Endodermal cell (in vitro differentiated cells): ENCODE measurements at regions not wholly inside any gene's neighbourhood (a gene's known extent, or its start where the extent isn't known, plus 50 kb on each side); places are given as distances from the start of the nearest gene placed in this dataset.

Experiments
- DNase-seq: peaks from one replicate; pipeline ENCODE4 v3.0.0-alpha.2; 2017
- H3K27ac ChIP-seq: 2 replicates; pipeline ENCODE4 v1.5.1; 2013; ENCODE audit warnings: mild to moderate bottlenecking, low read depth, low read length, moderate library complexity
- H3K27me3 ChIP-seq: 2 replicates; pipeline ENCODE4 v1.6.1; 2013; ENCODE audit warnings: mild to moderate bottlenecking, low read length, moderate library complexity; ENCODE audit not compliant: insufficient read depth, control insufficient read depth, poor library complexity, severe bottlenecking
- H3K36me3 ChIP-seq: 2 replicates; pipeline ENCODE4 v1.7.0; 2013; ENCODE audit warnings: mild to moderate bottlenecking, low read length, moderate library complexity; ENCODE audit not compliant: control insufficient read depth, insufficient read depth
- H3K4me1 ChIP-seq: one replicate; pipeline ENCODE4 v1.7.0; 2013; ENCODE audit warnings: low read length; ENCODE audit not compliant: control insufficient read depth, insufficient read depth
- H3K4me3 ChIP-seq: 2 replicates; pipeline ENCODE4 v1.5.1; 2013; ENCODE audit warnings: mild to moderate bottlenecking, low read length, moderate library complexity
- H3K9ac ChIP-seq: 2 replicates; pipeline ENCODE4 v1.6.1; 2013; ENCODE audit warnings: mild to moderate bottlenecking, low read length, moderate library complexity; ENCODE audit not compliant: poor library complexity, severe bottlenecking; ENCODE audit errors: extremely low read depth
- H3K9me3 ChIP-seq: 2 replicates; pipeline ENCODE4 v1.6.1; 2013; ENCODE audit warnings: mild to moderate bottlenecking, low read length, moderate library complexity; ENCODE audit not compliant: control insufficient read depth
- H3K27ac Mint-ChIP-seq: 2 replicates; pipeline ENCODE4 v1.8.0; 2020; ENCODE audit warnings: mixed read lengths
- H3K27me3 Mint-ChIP-seq: 2 replicates; pipeline ENCODE4 v1.8.0; 2021; ENCODE audit warnings: mild to moderate bottlenecking, mixed read lengths; ENCODE audit not compliant: insufficient read depth
- H3K36me3 Mint-ChIP-seq: 2 replicates; pipeline ENCODE4 v1.8.0; 2020; ENCODE audit warnings: low read depth, mixed read lengths
- H3K4me1 Mint-ChIP-seq: 2 replicates; pipeline ENCODE4 v1.8.0; 2020; ENCODE audit warnings: mixed read lengths
- H3K4me3 Mint-ChIP-seq: 2 replicates; pipeline ENCODE4 v1.8.0; 2020; ENCODE audit warnings: mild to moderate bottlenecking, moderate library complexity, mixed read lengths
- H3K9me3 Mint-ChIP-seq: 2 replicates; pipeline ENCODE4 v1.8.0; 2020; ENCODE audit warnings: mild to moderate bottlenecking, mixed read lengths
- CTCF ChIP-seq: fragments of 200-600 bp; sonication (generic); conservative IDR thresholded peaks from 2 replicates; pipeline ENCODE4 v1.5.0; 2021; ENCODE audit warnings: antibody characterized with exemption, mild to moderate bottlenecking
- WGBS, 2 experiments: methylation state at CpG; one replicate each; pipeline versions ENCODE4 v1.1.5 to v1.1.7; 2013; ENCODE audit warnings: missing lambda C conversion rate in 2 of 2, mixed read lengths in 1 of 2; ENCODE audit not compliant: insufficient coverage in 1 of 2, insufficient read length in 1 of 2; 5-methylcytosine and 5-hydroxymethylcytosine counted together

GRCh38 chr12:61523276-61523992, 736.8 kb upstream of the USP15 start:
- Histone ChIP-seq H3K27ac (no peak overlapping the region), H3K27me3 (no peaks in the 10 kb centered on the region), H3K9ac (no peak overlapping the region), H3K4me3 (no peak overlapping the region), H3K9me3 (no peaks in the 10 kb centered on the region), H3K36me3 (no peaks in the 10 kb centered on the region), H3K4me1 (no peaks in the 10 kb centered on the region)
- H3K4me3 Mint-ChIP-seq, result no peak overlapping the region
- no peaks in the 10 kb centered on the region for H3K36me3 Mint-ChIP-seq
- H3K27ac Mint-ChIP-seq, result no peak overlapping the region
- DNase-seq, result no peak
- no peaks in the 10 kb centered on the region for H3K9me3 Mint-ChIP-seq
- H3K4me1 Mint-ChIP-seq, result no peaks in the 10 kb centered on the region
- no peak for TF ChIP-seq CTCF
- no peaks in the 10 kb centered on the region for H3K27me3 Mint-ChIP-seq
- 82 to 92% methylated on average over 3 of the region's 3 CpGs for WGBS, 2 experiments

GRCh38 chr12:61524851-61525250, 735.4 kb upstream of the USP15 start:
- Histone ChIP-seq H3K27me3 (no peaks in the 10 kb centered on the region), H3K9ac (no peak overlapping the region), H3K27ac (no peak overlapping the region), H3K4me1 (no peaks in the 10 kb centered on the region), H3K36me3 (no peaks in the 10 kb centered on the region), H3K9me3 (no peaks in the 10 kb centered on the region), H3K4me3 (no peak overlapping the region)
- H3K27me3 Mint-ChIP-seq, result no peaks in the 10 kb centered on the region
- 86% methylated on average over 2 of the region's 2 CpGs; no CpG with 5 or more reads in 1 of the 2 experiments for WGBS, 2 experiments
- H3K4me1 Mint-ChIP-seq, result no peaks in the 10 kb centered on the region
- H3K9me3 Mint-ChIP-seq, result no peaks in the 10 kb centered on the region
- no peak overlapping the region for H3K4me3 Mint-ChIP-seq
- no peaks in the 10 kb centered on the region for H3K36me3 Mint-ChIP-seq
- no peak for TF ChIP-seq CTCF
- no peak overlapping the region for H3K27ac Mint-ChIP-seq
- DNase-seq, result no peak

- Histone ChIP-seq H3K4me1 (no peaks in the 10 kb centered on the region), H3K9me3 (no peaks in the 10 kb centered on the region), H3K9ac (no peak overlapping the region), H3K4me3 (no peak overlapping the region), H3K27me3 (no peaks in the 10 kb centered on the region), H3K27ac (no peak overlapping the region), H3K36me3 (no peaks in the 10 kb centered on the region)
- no peaks in the 10 kb centered on the region for H3K27me3 Mint-ChIP-seq
- H3K4me1 Mint-ChIP-seq, result no peaks in the 10 kb centered on the region
- no peak overlapping the region for H3K27ac Mint-ChIP-seq
- no peaks in the 10 kb centered on the region for H3K9me3 Mint-ChIP-seq
- no peak overlapping the region for H3K4me3 Mint-ChIP-seq
- no peaks in the 10 kb centered on the region for H3K36me3 Mint-ChIP-seq
- TF ChIP-seq CTCF, result no peak
- no peak for DNase-seq
- WGBS, 2 experiments, result 93 to 98% methylated on average over 3 of the region's 3 CpGs
Observed at GRCh38 chr12:61525331-61525730, 734.9 kb upstream of the USP15 start.
